ENCODE measurements at regions not wholly inside any gene's neighbourhood (a gene's known extent, or its start where the extent isn't known, plus 50 kb on each side); places are given as distances from the start of the nearest gene placed in this dataset.

DNA sequence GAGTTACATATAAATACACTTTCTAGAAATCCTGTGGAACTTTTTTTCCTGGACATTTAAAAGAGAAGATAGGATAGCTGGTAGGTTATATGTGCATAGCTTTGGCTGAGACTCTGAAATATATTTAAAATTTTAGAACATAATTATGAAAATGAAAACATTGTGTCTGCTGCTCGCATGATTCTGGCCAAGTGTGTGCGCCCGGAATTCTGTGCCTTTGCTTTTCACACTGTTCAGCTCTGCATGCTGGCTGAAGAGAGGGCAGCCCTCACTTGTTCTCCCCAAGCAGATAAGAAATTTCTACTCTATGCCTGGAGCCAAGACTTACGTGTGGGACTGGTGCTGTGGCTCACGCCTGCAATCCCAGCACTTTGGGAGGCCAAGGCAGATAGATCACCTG, 153.9 kb downstream of the MED10 start:
- TF ChIP-seq, protein P1, sequence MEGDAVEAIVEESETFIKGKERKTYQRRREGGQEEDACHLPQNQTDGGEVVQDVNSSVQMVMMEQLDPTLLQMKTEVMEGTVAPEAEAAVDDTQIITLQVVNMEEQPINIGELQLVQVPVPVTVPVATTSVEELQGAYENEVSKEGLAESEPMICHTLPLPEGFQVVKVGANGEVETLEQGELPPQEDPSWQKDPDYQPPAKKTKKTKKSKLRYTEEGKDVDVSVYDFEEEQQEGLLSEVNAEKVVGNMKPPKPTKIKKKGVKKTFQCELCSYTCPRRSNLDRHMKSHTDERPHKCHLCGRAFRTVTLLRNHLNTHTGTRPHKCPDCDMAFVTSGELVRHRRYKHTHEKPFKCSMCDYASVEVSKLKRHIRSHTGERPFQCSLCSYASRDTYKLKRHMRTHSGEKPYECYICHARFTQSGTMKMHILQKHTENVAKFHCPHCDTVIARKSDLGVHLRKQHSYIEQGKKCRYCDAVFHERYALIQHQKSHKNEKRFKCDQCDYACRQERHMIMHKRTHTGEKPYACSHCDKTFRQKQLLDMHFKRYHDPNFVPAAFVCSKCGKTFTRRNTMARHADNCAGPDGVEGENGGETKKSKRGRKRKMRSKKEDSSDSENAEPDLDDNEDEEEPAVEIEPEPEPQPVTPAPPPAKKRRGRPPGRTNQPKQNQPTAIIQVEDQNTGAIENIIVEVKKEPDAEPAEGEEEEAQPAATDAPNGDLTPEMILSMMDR (conservative IDR thresholded peaks at IDR 0.05 in 1 of 2, IDR thresholded peaks at IDR 0.05 in 1 of 2; ENCODE audit: low read depth in 1 of 2, low read length in 2 of 2), result no peak
- TF ChIP-seq EZH2 (IDR thresholded peaks at IDR 0.05; ENCODE audit: low read length, missing control alignments), result no peak

Measured in fibroblast of lung (primary cell).